Choroid plexus epithelial cell (primary cell): ENCODE measurements at regions not wholly inside any gene's neighbourhood (a gene's known extent, or its start where the extent isn't known, plus 50 kb on each side); places are given as distances from the start of the nearest gene placed in this dataset.
"Not testable (repeated sequence)": the region's sequence is repeated elsewhere in the genome, so short reads cannot be mapped to it uniquely, and the experiment has no call there.

ENCODE experiments used
- DNase-seq: peaks from one replicate; pipeline ENCODE4 v3.0.0-alpha.2; 2010; ENCODE audit warnings: low read depth
- H3K4me3 ChIP-seq: 2 replicates; pipeline ENCODE4 v1.5.1; 2011; ENCODE audit warnings: low read depth, mild to moderate bottlenecking, control low read depth, low read length, moderate library complexity
- TF ChIP-seq, protein P1 (sequence below): conservative IDR thresholded peaks from 2 replicates; pipeline ENCODE4 v1.5.1; 2011; ENCODE audit warnings: low read depth, mild to moderate bottlenecking, control low read depth, inconsistent platforms, low read length, moderate library complexity

DNA sequence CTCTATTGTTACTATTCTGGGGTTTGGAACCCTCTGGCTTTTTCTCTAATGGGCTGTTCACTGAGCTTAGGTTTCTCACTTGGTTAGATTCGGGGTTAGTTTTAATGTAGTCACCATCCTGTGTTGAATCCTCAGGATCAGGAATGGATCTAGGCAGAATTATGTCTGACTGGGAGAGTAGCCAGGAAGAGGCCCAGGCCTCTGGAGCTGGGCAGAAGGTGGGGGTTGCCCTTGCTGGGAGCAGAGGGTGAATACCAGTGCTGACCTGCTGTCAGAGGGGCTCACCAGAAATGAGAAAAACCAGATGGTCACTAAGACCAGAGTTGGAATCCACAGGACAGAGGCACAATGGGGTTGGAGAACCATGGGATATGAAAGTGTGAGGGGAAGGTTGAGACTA, 126.6 kb upstream of the SLC4A4 start:
- no peak overlapping the region for H3K4me3 ChIP-seq
- no peak for DNase-seq
- TF ChIP-seq, protein P1, sequence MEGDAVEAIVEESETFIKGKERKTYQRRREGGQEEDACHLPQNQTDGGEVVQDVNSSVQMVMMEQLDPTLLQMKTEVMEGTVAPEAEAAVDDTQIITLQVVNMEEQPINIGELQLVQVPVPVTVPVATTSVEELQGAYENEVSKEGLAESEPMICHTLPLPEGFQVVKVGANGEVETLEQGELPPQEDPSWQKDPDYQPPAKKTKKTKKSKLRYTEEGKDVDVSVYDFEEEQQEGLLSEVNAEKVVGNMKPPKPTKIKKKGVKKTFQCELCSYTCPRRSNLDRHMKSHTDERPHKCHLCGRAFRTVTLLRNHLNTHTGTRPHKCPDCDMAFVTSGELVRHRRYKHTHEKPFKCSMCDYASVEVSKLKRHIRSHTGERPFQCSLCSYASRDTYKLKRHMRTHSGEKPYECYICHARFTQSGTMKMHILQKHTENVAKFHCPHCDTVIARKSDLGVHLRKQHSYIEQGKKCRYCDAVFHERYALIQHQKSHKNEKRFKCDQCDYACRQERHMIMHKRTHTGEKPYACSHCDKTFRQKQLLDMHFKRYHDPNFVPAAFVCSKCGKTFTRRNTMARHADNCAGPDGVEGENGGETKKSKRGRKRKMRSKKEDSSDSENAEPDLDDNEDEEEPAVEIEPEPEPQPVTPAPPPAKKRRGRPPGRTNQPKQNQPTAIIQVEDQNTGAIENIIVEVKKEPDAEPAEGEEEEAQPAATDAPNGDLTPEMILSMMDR, result no peak

DNA sequence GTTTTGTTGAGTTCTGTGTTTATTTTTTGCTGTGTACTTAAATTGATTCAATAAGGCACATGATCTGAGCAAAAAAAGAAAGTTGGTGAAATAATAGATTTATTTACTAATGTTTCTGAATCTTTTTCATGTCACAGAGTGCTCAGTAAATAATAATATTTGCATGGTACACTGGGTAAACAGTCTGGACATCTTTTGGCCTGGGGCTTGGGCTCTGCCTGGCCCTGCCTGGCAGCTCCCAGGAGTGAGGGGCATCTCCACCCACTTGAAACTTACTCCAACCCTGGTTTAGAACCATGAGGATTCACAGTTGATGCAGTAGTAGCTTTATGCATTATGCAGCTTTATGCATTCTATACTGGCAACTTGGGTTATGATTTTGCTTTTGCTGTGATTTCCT, 124.2 kb upstream of the SLC4A4 start:
- TF ChIP-seq, protein P1, result no peak
- no peak for DNase-seq
- no peak overlapping the region for H3K4me3 ChIP-seq

DNA sequence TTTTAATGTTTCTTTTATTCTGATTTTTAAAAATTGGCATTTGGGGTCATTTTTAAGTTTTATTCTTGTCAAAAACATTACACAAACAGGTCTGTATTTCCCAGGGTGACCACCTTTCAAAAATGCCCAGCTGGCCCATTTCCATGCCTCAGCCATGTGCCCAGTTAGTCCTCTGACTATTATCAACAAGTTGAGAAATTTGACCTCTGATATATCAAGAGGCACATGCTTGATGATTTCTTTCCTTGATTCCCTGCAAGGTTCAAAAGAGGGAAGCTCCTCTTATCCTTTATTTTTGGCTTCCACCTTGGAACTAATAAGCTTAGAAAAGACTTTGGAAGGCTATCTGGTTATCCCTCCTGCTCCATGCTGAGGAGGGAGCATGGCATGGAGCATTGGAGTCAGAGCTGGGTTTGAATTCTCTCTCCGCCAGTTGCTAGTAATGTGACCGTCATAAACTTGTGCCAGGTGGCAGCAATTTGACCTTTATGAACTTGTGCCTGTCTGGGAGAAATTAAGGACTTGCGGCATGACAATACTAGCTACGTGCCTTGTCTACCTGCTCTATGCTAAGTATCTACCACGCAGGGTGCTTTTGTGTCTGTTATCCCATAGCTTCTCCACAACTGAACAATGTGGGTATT, 122.4 kb upstream of the SLC4A4 start:
- TF ChIP-seq, protein P1, result no peak
- H3K4me3 ChIP-seq, result no peak overlapping the region
- DNase-seq, result no peak

DNA sequence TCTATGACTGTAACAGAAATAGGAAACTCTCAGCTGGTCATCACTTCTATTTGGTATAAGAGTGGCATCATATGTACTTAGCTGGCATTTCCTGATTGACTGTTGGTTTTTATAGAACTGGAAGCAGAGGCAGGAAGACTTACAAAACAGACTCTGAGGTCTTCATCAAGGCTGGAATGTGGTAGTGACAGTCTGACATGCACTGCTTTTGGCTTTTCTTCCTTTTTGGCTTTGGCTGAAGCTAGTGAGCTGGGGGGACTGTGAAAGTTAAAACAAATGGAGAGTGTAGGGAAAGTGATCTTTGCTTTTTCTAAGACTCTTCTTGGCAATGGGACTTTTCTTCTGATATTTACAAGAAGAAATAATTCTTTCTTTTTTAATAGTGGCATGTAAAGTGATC, 121.1 kb upstream of the SLC4A4 start:
- TF ChIP-seq, protein P1, result no peak
- DNase-seq, result no peak
- no peak overlapping the region for H3K4me3 ChIP-seq

- H3K4me3 ChIP-seq, DNase-seq: not testable (repeated sequence)
Measured at GRCh38 chr4:71220848-71221247, 118.0 kb upstream of the SLC4A4 start.

- no peak overlapping the region for H3K4me3 ChIP-seq
- TF ChIP-seq, protein P1, result no peak
- no peak for DNase-seq
Measured at GRCh38 chr4:71221510-71222466, 117.0 kb upstream of the SLC4A4 start.

DNA sequence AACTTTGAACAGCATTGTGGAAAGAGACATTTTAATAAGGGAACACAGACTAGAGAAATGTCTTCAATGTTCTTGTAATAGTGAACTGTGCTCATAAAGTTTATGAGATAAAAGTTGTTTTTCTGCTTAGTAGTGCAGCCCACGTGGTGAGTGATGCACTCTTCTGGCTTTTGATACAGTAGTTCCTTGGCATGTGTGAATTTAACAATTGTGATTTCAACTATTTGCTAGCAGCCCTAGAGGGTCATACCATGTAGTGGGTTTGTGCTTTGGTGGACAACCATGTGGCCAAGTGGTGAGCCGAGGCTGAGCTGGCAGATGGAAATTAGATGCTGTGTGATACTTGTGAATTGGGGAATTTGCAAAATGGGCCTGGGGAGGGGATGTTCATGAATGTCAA, 116.2 kb upstream of the SLC4A4 start:
- H3K4me3 ChIP-seq, result no peak overlapping the region
- DNase-seq, result no peak
- TF ChIP-seq, protein P1, result no peak
